DMS114 treated with DMSO at 0.1 percent for 48 hours (cell line): ENCODE measurements at regions not wholly inside any gene's neighbourhood (a gene's known extent, or its start where the extent isn't known, plus 50 kb on each side); places are given as distances from the start of the nearest gene placed in this dataset.
A peak's percentile ranks its signal among the peaks of the same experiment; 100 is the strongest.
"Not testable (repeated sequence)": the region's sequence is repeated elsewhere in the genome, so short reads cannot be mapped to it uniquely, and the experiment has no call there.

ENCODE experiments used
- DNase-seq: peaks from one replicate; lab custom pipeline; 2025; ENCODE audit not compliant: unreplicated experiment; lab: John Stamatoyannopoulos, UW

DNA sequence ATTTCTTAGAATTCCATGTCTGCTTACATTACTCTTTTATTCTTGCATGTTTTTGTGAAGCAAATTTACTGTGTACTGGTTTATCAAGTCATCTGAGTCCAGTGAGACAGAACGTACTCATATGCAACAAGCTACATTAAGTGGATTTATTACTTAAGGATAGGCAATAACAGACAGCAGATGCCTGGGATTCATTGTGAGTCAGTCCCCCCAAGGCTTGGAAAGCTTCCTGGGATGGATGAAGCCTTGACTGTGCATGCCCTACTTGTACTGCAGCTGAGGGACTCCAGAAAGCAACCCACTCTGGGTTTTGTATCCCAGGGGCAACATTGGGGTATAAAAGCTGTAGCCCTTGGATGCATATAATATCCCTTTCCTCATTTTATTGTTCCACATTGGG is 113.4 kb upstream of the RAB18 start:
- no peak for DNase-seq

GRCh38 chr10:27388761-27389399 is 115.2 kb upstream of the RAB18 start:
- no peak for DNase-seq

- no peak for DNase-seq
Measured at GRCh38 chr10:27383595-27384542, 120.2 kb upstream of the RAB18 start.

DNA sequence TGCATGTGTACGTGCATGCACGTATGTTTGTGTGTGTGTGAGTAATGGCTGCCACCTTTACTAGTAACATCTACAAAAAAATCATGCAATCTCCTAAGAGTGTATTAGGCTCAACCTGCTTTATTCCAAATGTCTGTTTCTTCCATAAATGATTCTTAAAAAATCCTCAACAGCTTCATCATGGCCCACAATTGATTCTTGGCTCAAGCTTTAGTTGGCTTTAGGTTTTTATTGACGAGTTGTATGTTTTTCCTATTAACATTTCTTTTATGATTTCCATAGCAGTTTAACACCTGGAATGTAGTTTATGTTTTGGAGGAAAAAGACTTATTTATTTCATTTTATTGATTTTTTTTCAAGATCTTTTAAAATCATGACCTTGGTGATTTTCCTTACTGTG is 121.9 kb upstream of the RAB18 start:
- DNase-seq, result no peak

GRCh38 chr10:27380929-27381358 is 123.2 kb upstream of the RAB18 start:
- DNase-seq, result no peak

DNA sequence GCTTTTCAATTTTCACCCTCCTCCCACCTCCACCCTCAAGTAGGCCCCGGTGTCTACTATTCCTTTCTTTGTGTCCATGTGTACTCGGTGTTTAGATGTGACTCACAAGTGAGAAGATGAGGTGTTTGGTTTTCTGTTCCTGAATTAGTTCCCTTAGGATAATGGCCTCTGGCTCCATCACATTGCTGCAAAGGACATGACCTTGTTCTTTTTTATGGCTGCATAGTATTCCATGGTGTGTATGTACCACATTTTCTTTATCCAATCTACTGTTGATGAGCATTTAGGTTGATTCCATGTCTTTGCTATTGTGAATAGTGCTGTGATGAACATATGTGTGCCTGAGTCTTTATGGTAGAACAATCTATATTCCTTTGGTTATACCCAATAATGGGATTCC is 125.1 kb upstream of the RAB18 start:
- DNase-seq, result not testable (repeated sequence)

- DNase-seq, result no peak
Measured at GRCh38 chr10:27373566-27374160, 130.4 kb upstream of the RAB18 start.

DNA sequence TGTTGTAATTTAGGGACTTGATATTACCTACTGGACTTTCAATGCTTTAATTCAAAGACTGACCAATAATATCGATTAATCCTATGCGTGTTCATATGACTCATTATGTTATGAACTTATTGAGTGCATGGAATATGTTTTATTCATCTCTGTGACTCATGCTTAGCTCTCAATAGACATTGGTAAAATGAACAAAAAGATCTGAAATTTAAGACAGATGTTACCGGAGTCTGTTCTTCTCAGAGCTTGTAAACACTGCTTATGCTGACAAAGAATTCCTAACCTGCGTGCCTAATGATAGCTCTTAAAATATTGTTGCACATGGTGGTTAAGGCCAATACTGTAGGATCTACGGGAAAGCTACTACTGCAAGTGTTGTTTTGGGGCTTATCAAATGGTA is 131.5 kb upstream of the ACBD5 start:
- no peak for DNase-seq

DNA sequence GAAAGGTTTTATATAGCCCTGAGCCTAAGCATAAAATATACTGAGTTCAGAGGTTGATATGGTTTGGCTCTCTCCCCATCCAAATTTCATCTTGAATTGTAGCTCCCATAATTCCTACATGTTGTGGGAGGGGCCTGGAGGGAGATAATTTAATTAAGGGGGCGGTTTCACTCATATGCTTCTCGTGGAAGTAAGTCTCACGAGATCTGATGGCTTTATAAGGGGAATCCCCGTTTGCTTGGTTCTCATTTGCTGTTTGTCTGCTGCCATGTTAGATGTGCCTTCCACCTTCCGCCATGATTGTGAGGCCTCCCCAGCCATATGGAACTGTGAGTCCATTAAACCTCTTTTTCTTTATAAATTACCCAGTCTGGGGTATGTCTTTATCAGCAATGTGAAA is 130.8 kb upstream of the ACBD5 start:
- DNase-seq, result not testable (repeated sequence)

DNA sequence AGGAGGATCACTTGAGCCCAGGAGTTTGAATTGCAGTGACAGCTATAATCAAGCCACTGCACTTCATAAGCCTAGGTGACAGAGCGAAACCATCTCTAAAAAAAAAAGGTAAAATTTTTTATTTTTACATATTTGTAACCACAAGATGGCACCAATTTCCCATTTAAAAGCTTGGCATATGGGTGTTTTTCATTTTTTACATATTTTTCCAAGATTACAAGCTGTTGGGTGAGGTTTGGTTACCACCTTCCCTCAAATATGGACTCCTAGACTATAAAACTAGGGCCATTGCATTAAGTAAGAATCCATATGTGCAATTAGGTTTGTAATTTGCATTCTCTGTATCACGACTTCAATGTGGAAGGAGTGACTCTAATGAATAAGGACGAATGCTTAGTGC is 129.3 kb upstream of the ACBD5 start:
- peak; percentile 42 for DNase-seq

GRCh38 chr10:27368706-27369105 is 128.1 kb upstream of the ACBD5 start:
- DNase-seq, result no peak

DNA sequence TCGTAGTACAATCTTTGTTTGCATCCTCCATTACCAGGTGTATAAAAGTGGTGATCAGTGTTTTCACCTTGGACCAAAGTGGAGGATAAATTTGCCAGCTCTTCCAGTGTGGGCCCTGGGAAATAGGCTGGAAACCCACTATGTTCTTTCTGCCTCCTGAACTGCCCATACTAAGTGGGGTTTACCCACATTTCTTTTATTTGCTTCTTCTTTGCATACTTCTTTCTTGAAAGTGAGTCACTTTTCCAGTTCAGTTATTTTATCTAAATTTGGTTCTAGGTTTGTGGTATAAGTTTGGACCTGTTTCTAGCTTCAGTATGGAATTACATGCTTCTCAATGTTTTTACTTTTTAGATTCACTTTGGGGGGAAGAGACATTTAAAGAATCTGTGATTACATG is 126.2 kb upstream of the ACBD5 start:
- DNase-seq, result no peak

- no peak for DNase-seq
Measured at GRCh38 chr10:27364028-27364427, 123.4 kb upstream of the ACBD5 start.

DNA sequence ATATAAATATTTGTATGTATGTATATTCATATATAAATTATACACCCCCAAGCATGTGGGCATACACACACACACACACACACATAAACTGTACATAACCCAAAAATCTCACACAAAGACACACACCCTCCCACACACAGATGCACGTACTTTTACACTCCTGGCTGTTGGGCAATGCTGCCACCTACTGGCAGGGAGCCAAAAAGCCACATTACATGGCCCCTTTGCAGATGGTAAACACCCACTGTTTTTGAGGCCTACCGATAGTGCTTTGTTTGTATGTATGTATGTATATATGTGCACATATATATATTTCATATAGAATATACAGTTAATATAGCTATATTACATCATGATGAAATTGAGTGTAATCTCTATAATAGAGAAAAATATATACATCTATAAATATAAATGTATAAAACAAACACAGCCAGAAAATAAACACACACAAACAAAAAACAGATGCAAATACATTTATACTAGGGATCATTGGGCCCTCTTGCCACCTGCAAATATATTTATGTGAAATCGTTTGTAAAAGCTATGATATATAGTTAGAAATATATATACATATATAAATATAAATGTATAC is 120.1 kb upstream of the ACBD5 start:
- peak; percentile 87 for DNase-seq

GRCh38 chr10:27359792-27360355 is 119.3 kb upstream of the ACBD5 start:
- DNase-seq, result no peak

DNA sequence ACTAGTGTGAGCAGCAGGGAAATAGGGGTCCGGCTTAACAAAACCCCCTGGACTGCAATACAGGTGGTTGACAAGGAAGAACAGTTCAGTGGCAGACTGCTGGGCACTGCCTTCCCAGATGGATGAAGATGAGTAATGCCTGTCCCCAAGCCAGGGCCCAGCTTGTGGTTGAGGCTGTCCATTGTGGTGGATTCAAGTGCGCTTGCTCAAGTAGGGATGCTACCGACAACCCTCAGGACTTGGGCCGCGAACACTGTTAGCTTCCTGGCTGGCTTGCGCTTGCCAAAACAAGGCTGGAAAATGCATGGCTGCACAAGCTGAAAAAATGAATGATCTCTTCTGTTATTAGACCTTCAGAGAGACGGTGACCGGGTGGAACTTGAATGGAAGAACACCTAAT is 116.1 kb upstream of the ACBD5 start:
- no peak for DNase-seq

DNA sequence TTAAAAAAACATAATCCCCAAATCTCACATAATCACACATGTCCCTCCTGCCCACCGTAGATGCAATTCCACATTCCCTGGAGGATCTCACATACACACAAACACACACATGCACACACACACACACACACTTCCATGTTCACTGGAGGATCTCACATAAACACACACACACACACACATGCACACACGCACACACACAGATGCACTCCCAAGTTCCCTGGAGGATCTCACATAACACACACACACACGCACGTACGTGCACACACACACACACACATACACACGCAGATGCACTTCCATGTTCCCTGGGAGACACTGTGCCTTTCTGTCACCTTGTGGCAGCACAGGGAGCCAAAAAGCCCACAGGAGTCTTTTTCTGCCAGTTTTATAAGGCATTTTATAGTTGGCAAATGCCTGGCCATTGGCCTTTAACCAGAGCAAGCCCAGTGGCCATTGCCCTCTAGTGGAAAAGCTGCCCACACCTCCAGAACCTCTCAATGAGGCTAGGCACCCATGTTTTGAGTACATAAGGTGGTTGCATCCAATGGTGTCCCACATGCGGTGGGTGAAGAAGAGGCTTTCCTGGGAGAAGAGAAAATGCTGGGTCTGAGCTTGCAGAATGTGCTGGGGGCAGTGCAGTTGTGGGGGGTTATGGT is 115.4 kb upstream of the ACBD5 start:
- DNase-seq, result no peak

DNA sequence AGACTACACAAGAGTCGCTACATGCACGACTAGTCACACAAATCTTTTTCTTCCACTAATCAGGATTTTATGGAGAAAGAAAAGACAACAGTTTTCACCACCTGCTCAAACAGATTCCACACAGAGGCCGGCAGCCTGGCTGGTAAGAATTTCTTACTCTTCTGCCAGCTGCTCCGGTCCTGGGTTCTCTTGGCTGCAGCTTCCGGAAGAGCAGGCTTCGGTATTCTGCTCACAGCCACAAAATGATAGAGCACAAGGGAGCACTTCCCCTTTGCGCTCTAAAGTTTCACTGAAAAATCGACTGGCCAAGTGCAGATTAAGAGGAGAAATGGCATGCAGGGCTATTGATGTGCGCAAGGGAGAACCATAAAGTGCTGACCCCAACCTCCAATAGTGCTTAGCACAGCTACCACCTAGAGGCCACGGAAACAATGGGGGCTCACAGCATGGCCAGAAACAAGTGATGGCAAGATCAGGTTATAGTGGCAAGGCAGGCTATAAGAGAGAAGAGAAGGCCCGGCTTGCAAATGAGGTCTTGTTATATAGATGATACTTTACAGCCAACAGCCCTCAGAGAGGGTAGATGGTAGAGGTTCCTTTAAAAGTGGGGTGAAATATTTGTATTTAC is 114.2 kb upstream of the ACBD5 start:
- not testable (repeated sequence) for DNase-seq

GRCh38 chr10:27354100-27354499 is 113.5 kb upstream of the ACBD5 start:
- not testable (repeated sequence) for DNase-seq

- no peak for DNase-seq
Measured at GRCh38 chr10:27349987-27350386, 109.4 kb upstream of the ACBD5 start.
